B cell (primary cell): ENCODE measurements at regions not wholly inside any gene's neighbourhood (a gene's known extent, or its start where the extent isn't known, plus 50 kb on each side); places are given as distances from the start of the nearest gene placed in this dataset.

Experiments
- ATAC-seq: fragments of 200-7000 bp; cut with Tn5 transposase; one replicate; pipeline ENCODE4 v1.10.0; 2021; ENCODE audit warnings: low read depth, mild to moderate bottlenecking, moderate number of reproducible peaks, moderate library complexity
- CTCF ChIA-PET: fragments of 350-600 bp; sonication (Branson Sonifier 250); formaldehyde crosslinking; loops from one replicate; lab custom pipeline; 2021; ENCODE audit warnings: antibody characterized with exemption, inconsistent platforms; lab: Charles Lee
- POLR2A ChIA-PET: fragments of 350-600 bp; sonication (Branson Sonifier 250); formaldehyde crosslinking; loops from one replicate; lab custom pipeline; 2021; ENCODE audit warnings: antibody characterized with exemption; lab: Charles Lee
- DNase-seq: peaks from one replicate; pipeline ENCODE4 v3.0.0; 2013
- H2AFZ ChIP-seq: 2 replicates; pipeline ENCODE4 v1.6.1; 2012; ENCODE audit warnings: mild to moderate bottlenecking, low read depth, low read length; ENCODE audit not compliant: insufficient read depth, poor library complexity, severe bottlenecking
- H3K27ac ChIP-seq, 2 donors: 1 replicate in 1 of 2; 2 replicates in 1 of 2; pipeline ENCODE4 v1.5.1; 2012 to 2013; ENCODE audit warnings: low read length in 2 of 2, mild to moderate bottlenecking in 2 of 2, moderate library complexity in 1 of 2
- H3K27me3 ChIP-seq, 4 experiments: fragments of 200-600 bp in 1 of 4; sonication (generic) in 1 of 4; replicated peaks in 1 of 4; 1 replicate in 2 of 4; 2 replicates in 2 of 4; pipeline versions ENCODE4 v1.6.1 to v1.7.0; 2013 to 2016; ENCODE audit warnings: low read length in 3 of 4, mild to moderate bottlenecking in 2 of 4, mixed read lengths in 1 of 4, moderate library complexity in 1 of 4; ENCODE audit not compliant: insufficient read depth in 4 of 4, control insufficient read depth in 3 of 4; ENCODE audit errors: control extremely low read depth in 1 of 4
- H3K36me3 ChIP-seq, 2 experiments: replicated peaks in 1 of 2; 1 replicate in 1 of 2; 2 replicates in 1 of 2; pipeline versions ENCODE4 v1.6.1 to v1.7.1; 2013; ENCODE audit warnings: low read length in 1 of 2; ENCODE audit not compliant: insufficient read depth in 2 of 2, control insufficient read depth in 1 of 2; ENCODE audit errors: control extremely low read depth in 1 of 2, extremely low read depth in 1 of 2
- H3K4me1 ChIP-seq, 2 donors: fragments of 200-600 bp in 1 of 2; sonication (generic) in 1 of 2; 1 replicate in 1 of 2; 2 replicates in 1 of 2; pipeline versions ENCODE4 v1.5.1 to v1.6.1; 2013 to 2017; ENCODE audit warnings: low read length in 2 of 2; ENCODE audit not compliant: control insufficient read depth in 2 of 2, insufficient read depth in 2 of 2
- H3K4me2 ChIP-seq: replicated peaks from 2 replicates; pipeline ENCODE3; 2012; ENCODE audit warnings: mild to moderate bottlenecking, low read depth, low read length; ENCODE audit not compliant: poor library complexity, severe bottlenecking
- H3K4me3 ChIP-seq, 5 experiments: fragments of 200-600 bp in 1 of 5; sonication (generic) in 1 of 5; 1 replicate in 3 of 5; 2 replicates in 2 of 5; pipeline versions ENCODE4 v1.5.1 to v1.7.0; 2011 to 2016; ENCODE audit warnings: low read length in 4 of 5, mild to moderate bottlenecking in 4 of 5, low read depth in 2 of 5, control low read depth in 1 of 5, moderate library complexity in 1 of 5; ENCODE audit not compliant: insufficient read depth in 1 of 5; ENCODE audit errors: control extremely low read depth in 1 of 5, extremely low read depth in 1 of 5
- H3K79me2 ChIP-seq: fragments of 200-600 bp; sonication (generic); one replicate; pipeline ENCODE4 v1.6.0; 2016; ENCODE audit warnings: low read length; ENCODE audit not compliant: control insufficient read depth, insufficient read depth
- H3K9ac ChIP-seq: fragments of 200-600 bp; sonication (generic); 2 replicates; pipeline ENCODE4 v1.6.1; 2017; ENCODE audit warnings: mild to moderate bottlenecking, low read length, moderate library complexity
- H3K9me3 ChIP-seq, 3 donors: one replicate each; pipeline versions ENCODE4 v1.6.1 to v1.7.1; 2013; ENCODE audit warnings: low read length in 2 of 3; ENCODE audit not compliant: control insufficient read depth in 2 of 3, insufficient read depth in 1 of 3; ENCODE audit errors: control extremely low read depth in 1 of 3
- H4K20me1 ChIP-seq: 2 replicates; pipeline ENCODE4 v1.6.0; 2012; ENCODE audit warnings: mild to moderate bottlenecking, low read length; ENCODE audit not compliant: insufficient read depth, control insufficient read depth, poor library complexity, severe bottlenecking
- H3K27ac Mint-ChIP-seq: one replicate; pipeline ENCODE4 v1.8.0; 2021; ENCODE audit warnings: mixed read lengths
- H3K27me3 Mint-ChIP-seq: one replicate; pipeline ENCODE4 v1.8.0; 2021; ENCODE audit warnings: mixed read lengths
- H3K4me1 Mint-ChIP-seq: one replicate; pipeline ENCODE4 v1.8.0; 2021; ENCODE audit warnings: mixed read lengths
- H3K4me3 Mint-ChIP-seq: one replicate; pipeline ENCODE4 v1.8.0; 2021; ENCODE audit warnings: mixed read lengths
- H3K9me3 Mint-ChIP-seq: one replicate; pipeline ENCODE4 v1.8.0; 2022; ENCODE audit warnings: mixed read lengths; ENCODE audit not compliant: insufficient read depth
- CTCF ChIP-seq: fragments of 200-600 bp; IDR thresholded peaks from one replicate; pipeline ENCODE4 v1.8.0; 2022; ENCODE audit warnings: antibody characterized with exemption, mild to moderate bottlenecking
- EZH2 ChIP-seq: IDR thresholded peaks from 2 replicates; pipeline ENCODE4 v1.6.1; 2012; ENCODE audit warnings: borderline replicate concordance, low read depth, mild to moderate bottlenecking, moderate library complexity, low read length; ENCODE audit not compliant: insufficient read depth, poor library complexity, severe bottlenecking
- WGBS: methylation state at CpG from one replicate; pipeline ENCODE4 v1.1.5; 2013; ENCODE audit warnings: missing lambda C conversion rate; ENCODE audit not compliant: insufficient coverage; 5-methylcytosine and 5-hydroxymethylcytosine counted together
- intact Hi-C: fragments of 100-400 bp; cut with micrococcal nuclease; formaldehyde crosslinking; loops from one replicate; pipeline ENCODE4 v1.10.0; 2022

GRCh38 chr6:122042960-122043735 is 356.3 kb upstream of the HSF2 start:
- DNase-seq (no peak), ATAC-seq (no peak)
- ChIA-PET POLR2A (no interaction called here), CTCF (no interaction called here)
- no peak for TF ChIP-seq CTCF
- TF ChIP-seq EZH2: no peak
- Histone ChIP-seq H3K27ac (no peak overlapping the region), H3K4me2 (no peak overlapping the region), H3K36me3 (no peaks in the 10 kb centered on the region), H3K9ac (no peak overlapping the region), H3K4me3 (no peak overlapping the region), H4K20me1 (no peaks in the 10 kb centered on the region), H3K4me1 (no peaks in the 10 kb centered on the region), H3K9me3 (no peaks in the 10 kb centered on the region), H3K27me3 (no peaks in the 10 kb centered on the region), H3K79me2 (no peaks in the 10 kb centered on the region), H2AFZ (no peak overlapping the region)
- Mint-ChIP-seq H3K4me1 (no peaks in the 10 kb centered on the region), H3K27ac (no peak overlapping the region), H3K27me3 (no peaks in the 10 kb centered on the region), H3K4me3 (no peak overlapping the region), H3K9me3 (no peaks in the 10 kb centered on the region)
- WGBS: no CpG with 5 or more reads among the region's 9 CpGs
- intact Hi-C loops: no loop called here

- ChIA-PET POLR2A (no interaction called here), CTCF (no interaction called here)
- Histone ChIP-seq H2AFZ (no peak overlapping the region), H3K4me2 (no peak overlapping the region), H3K79me2 (no peaks in the 10 kb centered on the region), H4K20me1 (no peaks in the 10 kb centered on the region), H3K4me1 (no peaks in the 10 kb centered on the region), H3K9ac (no peak overlapping the region), H3K36me3 (no peaks in the 10 kb centered on the region), H3K27me3 (no peaks in the 10 kb centered on the region), H3K4me3 (no peak overlapping the region), H3K27ac (no peak overlapping the region), H3K9me3 (no peaks in the 10 kb centered on the region)
- WGBS: no CpG with 5 or more reads among the region's 3 CpGs
- H3K4me3 Mint-ChIP-seq: no peak overlapping the region
- no peaks in the 10 kb centered on the region for H3K9me3 Mint-ChIP-seq
- H3K27ac Mint-ChIP-seq: no peak overlapping the region
- intact Hi-C loops: no loop called here
- no peaks in the 10 kb centered on the region for H3K27me3 Mint-ChIP-seq
- DNase-seq: no peak
- no peak for TF ChIP-seq CTCF
- TF ChIP-seq EZH2: no peak
- no peak for ATAC-seq
- no peaks in the 10 kb centered on the region for H3K4me1 Mint-ChIP-seq
Observed at GRCh38 chr6:122048570-122048969, 350.9 kb upstream of the HSF2 start.
